Hematopoietic multipotent progenitor cell treated with erythropoietin and hydrocortisone succinate and interleukin-3 and kit ligand, for 6 days (in vitro differentiated cells): ENCODE measurements at regions not wholly inside any gene's neighbourhood (a gene's known extent, or its start where the extent isn't known, plus 50 kb on each side); places are given as distances from the start of the nearest gene placed in this dataset.
"Not testable (repeated sequence)": the region's sequence is repeated elsewhere in the genome, so short reads cannot be mapped to it uniquely, and the experiment has no call there.

Source experiments
- DNase-seq: peaks from one replicate; pipeline ENCODE4 v3.0.0-alpha.2; 2015

- no peak for DNase-seq
These were observed 611.1 kb upstream of the LUZP2 start for GRCh38 chr11:23885801-23886200.

GRCh38 chr11:23887122-23887521 lies 609.7 kb upstream of the LUZP2 start:
- DNase-seq, result not testable (repeated sequence)

GRCh38 chr11:23893126-23893525 lies 603.7 kb upstream of the LUZP2 start:
- DNase-seq, result no peak

GRCh38 chr11:23897453-23898286 lies 599.2 kb upstream of the LUZP2 start:
- DNase-seq, result no peak

- DNase-seq, result no peak
These were observed 593.7 kb upstream of the LUZP2 start for GRCh38 chr11:23903044-23903704.

- DNase-seq, result no peak
These were observed 577.4 kb upstream of the LUZP2 start for GRCh38 chr11:23919455-23919854.

GRCh38 chr11:23923357-23923756 lies 573.5 kb upstream of the LUZP2 start:
- DNase-seq, result no peak

GRCh38 chr11:23924226-23924625 lies 572.6 kb upstream of the LUZP2 start:
- no peak for DNase-seq

- no peak for DNase-seq
These were observed 565.4 kb upstream of the LUZP2 start for GRCh38 chr11:23931443-23931842.

GRCh38 chr11:23932485-23932898 lies 564.4 kb upstream of the LUZP2 start:
- DNase-seq, result no peak

- DNase-seq, result peak; percentile 4
These were observed 563.1 kb upstream of the LUZP2 start for GRCh38 chr11:23933721-23934120.

GRCh38 chr11:23934671-23935270 lies 562.1 kb upstream of the LUZP2 start:
- not testable (repeated sequence) for DNase-seq

- DNase-seq, result not testable (repeated sequence)
These were observed 554.6 kb upstream of the LUZP2 start for GRCh38 chr11:23942117-23942815.

- DNase-seq, result no peak
These were observed 551.9 kb upstream of the LUZP2 start for GRCh38 chr11:23944923-23945322.

- DNase-seq, result no peak
These were observed 549.0 kb upstream of the LUZP2 start for GRCh38 chr11:23947883-23948282.

- no peak for DNase-seq
These were observed 548.0 kb upstream of the LUZP2 start for GRCh38 chr11:23948851-23949250.

- DNase-seq, result no peak
These were observed 542.7 kb upstream of the LUZP2 start for GRCh38 chr11:23953951-23954710.

GRCh38 chr11:23954730-23955129 lies 542.1 kb upstream of the LUZP2 start:
- no peak for DNase-seq

- no peak for DNase-seq
These were observed 540.3 kb upstream of the LUZP2 start for GRCh38 chr11:23956586-23956985.

GRCh38 chr11:23957314-23957713 lies 539.5 kb upstream of the LUZP2 start:
- DNase-seq, result no peak

- DNase-seq, result no peak
These were observed 537.4 kb upstream of the LUZP2 start for GRCh38 chr11:23959462-23959861.

- no peak for DNase-seq
These were observed 535.1 kb upstream of the LUZP2 start for GRCh38 chr11:23961503-23962338.
